Endodermal cell (in vitro differentiated cells): ENCODE measurements at regions not wholly inside any gene's neighbourhood (a gene's known extent, or its start where the extent isn't known, plus 50 kb on each side); places are given as distances from the start of the nearest gene placed in this dataset.

Experiments
- DNase-seq: peaks from one replicate; pipeline ENCODE4 v3.0.0-alpha.2; 2017
- H3K27ac ChIP-seq: 2 replicates; pipeline ENCODE4 v1.5.1; 2013; ENCODE audit warnings: mild to moderate bottlenecking, low read depth, low read length, moderate library complexity
- H3K27me3 ChIP-seq: 2 replicates; pipeline ENCODE4 v1.6.1; 2013; ENCODE audit warnings: mild to moderate bottlenecking, low read length, moderate library complexity; ENCODE audit not compliant: insufficient read depth, control insufficient read depth, poor library complexity, severe bottlenecking
- H3K36me3 ChIP-seq: 2 replicates; pipeline ENCODE4 v1.7.0; 2013; ENCODE audit warnings: mild to moderate bottlenecking, low read length, moderate library complexity; ENCODE audit not compliant: control insufficient read depth, insufficient read depth
- H3K4me1 ChIP-seq: one replicate; pipeline ENCODE4 v1.7.0; 2013; ENCODE audit warnings: low read length; ENCODE audit not compliant: control insufficient read depth, insufficient read depth
- H3K4me3 ChIP-seq: 2 replicates; pipeline ENCODE4 v1.5.1; 2013; ENCODE audit warnings: mild to moderate bottlenecking, low read length, moderate library complexity
- H3K9ac ChIP-seq: 2 replicates; pipeline ENCODE4 v1.6.1; 2013; ENCODE audit warnings: mild to moderate bottlenecking, low read length, moderate library complexity; ENCODE audit not compliant: poor library complexity, severe bottlenecking; ENCODE audit errors: extremely low read depth
- H3K9me3 ChIP-seq: 2 replicates; pipeline ENCODE4 v1.6.1; 2013; ENCODE audit warnings: mild to moderate bottlenecking, low read length, moderate library complexity; ENCODE audit not compliant: control insufficient read depth
- H3K27ac Mint-ChIP-seq: 2 replicates; pipeline ENCODE4 v1.8.0; 2020; ENCODE audit warnings: mixed read lengths
- H3K27me3 Mint-ChIP-seq: 2 replicates; pipeline ENCODE4 v1.8.0; 2021; ENCODE audit warnings: mild to moderate bottlenecking, mixed read lengths; ENCODE audit not compliant: insufficient read depth
- H3K36me3 Mint-ChIP-seq: 2 replicates; pipeline ENCODE4 v1.8.0; 2020; ENCODE audit warnings: low read depth, mixed read lengths
- H3K4me1 Mint-ChIP-seq: 2 replicates; pipeline ENCODE4 v1.8.0; 2020; ENCODE audit warnings: mixed read lengths
- H3K4me3 Mint-ChIP-seq: 2 replicates; pipeline ENCODE4 v1.8.0; 2020; ENCODE audit warnings: mild to moderate bottlenecking, moderate library complexity, mixed read lengths
- H3K9me3 Mint-ChIP-seq: 2 replicates; pipeline ENCODE4 v1.8.0; 2020; ENCODE audit warnings: mild to moderate bottlenecking, mixed read lengths
- WGBS, 2 experiments: methylation state at CpG; one replicate each; pipeline versions ENCODE4 v1.1.5 to v1.1.7; 2013; ENCODE audit warnings: missing lambda C conversion rate in 2 of 2, mixed read lengths in 1 of 2; ENCODE audit not compliant: insufficient coverage in 1 of 2, insufficient read length in 1 of 2; 5-methylcytosine and 5-hydroxymethylcytosine counted together
- TF ChIP-seq, protein P1 (sequence below): fragments of 200-600 bp; sonication (generic); conservative IDR thresholded peaks from 2 replicates; pipeline ENCODE4 v1.5.0; 2021; ENCODE audit warnings: antibody characterized with exemption, mild to moderate bottlenecking

DNA sequence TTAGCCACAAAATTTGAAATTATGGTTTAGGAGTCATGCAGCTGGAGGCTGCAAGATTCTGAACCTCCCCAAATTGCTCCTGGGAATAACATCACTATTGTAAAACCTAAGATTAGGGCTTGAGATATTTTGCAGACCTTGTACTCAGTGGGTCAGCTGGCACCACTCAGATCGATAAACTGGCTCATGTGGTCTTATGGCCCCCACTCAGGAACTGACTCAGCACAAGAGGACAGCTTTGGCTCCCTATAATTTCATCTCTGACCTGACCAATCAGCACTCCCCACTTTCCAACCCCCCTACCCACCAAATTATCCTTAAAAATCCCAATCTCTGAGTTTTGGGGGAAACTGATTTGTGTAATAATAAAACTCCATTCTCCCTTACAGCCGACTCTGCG is 161.6 kb downstream of the BRMS1L start:
- Mint-ChIP-seq H3K27me3 (no peaks in the 10 kb centered on the region), H3K4me1 (peaks cover 5% of the 10 kb centered on the region), H3K9me3 (no peaks in the 10 kb centered on the region), H3K36me3 (no peaks in the 10 kb centered on the region), H3K4me3 (no peak overlapping the region), H3K27ac (no peak overlapping the region)
- Histone ChIP-seq H3K27me3 (no peaks in the 10 kb centered on the region), H3K4me1 (no peaks in the 10 kb centered on the region), H3K27ac (no peak overlapping the region), H3K9me3 (no peaks in the 10 kb centered on the region), H3K9ac (no peak overlapping the region), H3K36me3 (no peaks in the 10 kb centered on the region), H3K4me3 (no peak overlapping the region)
- no peak for DNase-seq
- 89 to 95% methylated on average over 1 to 3 of the region's 3 CpGs for WGBS, 2 experiments
- TF ChIP-seq, protein P1, sequence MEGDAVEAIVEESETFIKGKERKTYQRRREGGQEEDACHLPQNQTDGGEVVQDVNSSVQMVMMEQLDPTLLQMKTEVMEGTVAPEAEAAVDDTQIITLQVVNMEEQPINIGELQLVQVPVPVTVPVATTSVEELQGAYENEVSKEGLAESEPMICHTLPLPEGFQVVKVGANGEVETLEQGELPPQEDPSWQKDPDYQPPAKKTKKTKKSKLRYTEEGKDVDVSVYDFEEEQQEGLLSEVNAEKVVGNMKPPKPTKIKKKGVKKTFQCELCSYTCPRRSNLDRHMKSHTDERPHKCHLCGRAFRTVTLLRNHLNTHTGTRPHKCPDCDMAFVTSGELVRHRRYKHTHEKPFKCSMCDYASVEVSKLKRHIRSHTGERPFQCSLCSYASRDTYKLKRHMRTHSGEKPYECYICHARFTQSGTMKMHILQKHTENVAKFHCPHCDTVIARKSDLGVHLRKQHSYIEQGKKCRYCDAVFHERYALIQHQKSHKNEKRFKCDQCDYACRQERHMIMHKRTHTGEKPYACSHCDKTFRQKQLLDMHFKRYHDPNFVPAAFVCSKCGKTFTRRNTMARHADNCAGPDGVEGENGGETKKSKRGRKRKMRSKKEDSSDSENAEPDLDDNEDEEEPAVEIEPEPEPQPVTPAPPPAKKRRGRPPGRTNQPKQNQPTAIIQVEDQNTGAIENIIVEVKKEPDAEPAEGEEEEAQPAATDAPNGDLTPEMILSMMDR = no peak

DNA sequence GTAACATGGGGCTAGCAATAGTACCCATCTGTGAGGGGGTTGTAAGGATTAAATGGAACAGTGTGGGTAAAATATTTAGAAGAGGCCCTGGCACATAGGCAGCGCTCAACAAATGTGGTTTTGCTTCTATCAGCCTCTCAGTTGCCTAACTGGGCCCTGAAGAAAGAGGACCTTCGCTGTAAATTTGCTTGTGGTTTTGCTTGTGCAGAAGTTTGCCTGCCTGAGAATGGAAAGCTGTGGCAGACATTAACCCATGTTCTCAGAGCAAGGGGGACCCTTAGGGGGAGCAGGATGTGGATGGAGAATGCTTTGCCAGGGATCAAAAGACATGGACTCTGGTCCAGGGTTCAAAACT is 160.1 kb downstream of the BRMS1L start:
- no peak overlapping the region for H3K9ac ChIP-seq
- no peak overlapping the region for H3K4me3 Mint-ChIP-seq
- TF ChIP-seq, protein P1 = no peak
- H3K27me3 Mint-ChIP-seq = no peaks in the 10 kb centered on the region
- 94 to 100% methylated on average over 2 of the region's 2 CpGs for WGBS, 2 experiments
- no peak overlapping the region for H3K27ac ChIP-seq
- H3K36me3 ChIP-seq = no peaks in the 10 kb centered on the region
- no peaks in the 10 kb centered on the region for H3K9me3 Mint-ChIP-seq
- H3K36me3 Mint-ChIP-seq = no peaks in the 10 kb centered on the region
- H3K4me1 Mint-ChIP-seq = peaks cover 5% of the 10 kb centered on the region
- H3K27ac Mint-ChIP-seq = no peak overlapping the region
- H3K9me3 ChIP-seq = no peaks in the 10 kb centered on the region
- H3K4me3 ChIP-seq = no peak overlapping the region
- DNase-seq = no peak
- H3K4me1 ChIP-seq = no peaks in the 10 kb centered on the region
- no peaks in the 10 kb centered on the region for H3K27me3 ChIP-seq

DNA sequence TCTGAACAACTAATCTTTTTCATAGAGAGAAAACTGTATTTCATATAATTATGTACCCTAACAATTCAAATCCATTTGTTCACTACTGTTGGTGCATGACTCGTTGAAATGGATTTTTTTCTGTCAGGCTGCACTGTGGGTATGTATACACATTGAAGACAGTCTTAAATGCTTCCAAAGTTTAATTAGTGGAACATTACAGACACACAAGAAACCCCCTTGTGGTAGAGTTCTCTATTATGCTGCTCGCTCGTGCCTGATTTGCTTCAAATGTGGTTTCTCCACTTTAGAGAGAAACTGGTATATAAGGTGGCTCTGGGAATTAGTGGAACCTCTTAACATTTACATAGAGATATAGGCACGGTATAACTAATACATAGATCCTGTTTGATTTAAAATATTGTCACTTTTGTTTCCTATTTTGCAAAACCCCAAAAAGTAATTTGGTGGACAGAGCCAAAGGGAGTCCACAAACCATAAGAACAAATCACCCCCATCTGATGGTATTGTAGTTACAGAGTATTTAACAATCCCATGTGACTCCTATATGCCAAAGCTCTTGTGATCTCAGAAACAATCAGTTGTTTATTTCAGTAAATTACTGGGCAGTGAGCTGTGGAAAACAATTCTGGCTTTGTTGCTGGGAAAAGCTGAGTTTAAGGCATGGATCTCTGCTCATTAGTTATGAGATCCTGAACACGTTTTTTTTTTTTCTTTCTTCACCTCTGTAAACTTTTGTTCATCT is 159.5 kb downstream of the BRMS1L start:
- Histone ChIP-seq H3K27ac (no peak overlapping the region), H3K36me3 (no peaks in the 10 kb centered on the region), H3K4me3 (no peak overlapping the region), H3K27me3 (no peaks in the 10 kb centered on the region), H3K4me1 (no peaks in the 10 kb centered on the region), H3K9ac (no peak overlapping the region), H3K9me3 (no peaks in the 10 kb centered on the region)
- TF ChIP-seq, protein P1 = no peak
- Mint-ChIP-seq H3K27ac (no peak overlapping the region), H3K9me3 (peaks cover 2% of the 10 kb centered on the region), H3K36me3 (no peaks in the 10 kb centered on the region), H3K4me3 (no peak overlapping the region), H3K27me3 (no peaks in the 10 kb centered on the region), H3K4me1 (peaks cover 5% of the 10 kb centered on the region)
- DNase-seq = no peak
- WGBS, 2 experiments = 86 to 91% methylated on average over 2 to 5 of the region's 5 CpGs
